HCT116 (cell line): ENCODE measurements at regions not wholly inside any gene's neighbourhood (a gene's known extent, or its start where the extent isn't known, plus 50 kb on each side); places are given as distances from the start of the nearest gene placed in this dataset.

Experiments used
- CEBPB ChIP-seq: IDR thresholded peaks from 2 replicates; pipeline ENCODE4 v1.6.1; 2012; ENCODE audit warnings: low read depth
- EZH2 ChIP-seq: fragments of 200-600 bp; sonication (generic); IDR thresholded peaks from 2 replicates; pipeline ENCODE4 v1.6.1; 2017; ENCODE audit warnings: antibody characterized with exemption, mixed run types
- EZH2phosphoT487 ChIP-seq: fragments of 200-600 bp; IDR thresholded peaks from 2 replicates; pipeline ENCODE4 v1.6.1; 2018; ENCODE audit warnings: antibody characterized with exemption, borderline replicate concordance
- POLR2A ChIP-seq: IDR thresholded peaks from 2 replicates; pipeline ENCODE4 v1.7.0; 2011; ENCODE audit warnings: borderline replicate concordance; ENCODE audit not compliant: insufficient read depth, insufficient read length; ENCODE audit errors: extremely low read depth
- POLR2AphosphoS5 ChIP-seq: IDR thresholded peaks from 2 replicates; pipeline ENCODE4 v1.6.1; 2011; ENCODE audit warnings: mild to moderate bottlenecking, low read depth, low read length, moderate library complexity
- RAD21 ChIP-seq: IDR thresholded peaks from 2 replicates; pipeline ENCODE4 v1.6.1; 2012; ENCODE audit warnings: low read depth, mild to moderate bottlenecking
- SRF ChIP-seq: IDR thresholded peaks from 2 replicates; pipeline ENCODE4 v1.6.1; 2012; ENCODE audit warnings: low read depth
- YY1 ChIP-seq: IDR thresholded peaks from 2 replicates; pipeline ENCODE4 v1.6.1; 2011; ENCODE audit warnings: low read length, low read depth, moderate library complexity, mild to moderate bottlenecking; ENCODE audit not compliant: insufficient replicate concordance; ENCODE audit errors: extremely low read depth
- ZNF274 ChIP-seq: fragments of 200-500 bp; sonication (Bioruptor generic); IDR thresholded peaks from 2 replicates; pipeline ENCODE4 v1.6.1; 2014; ENCODE audit warnings: mild to moderate bottlenecking, low read depth, low read length, inconsistent platforms
- TF ChIP-seq, protein P1 (sequence below), 3 experiments: fragments of 200-600 bp in 1 of 3; sonication (generic) in 1 of 3; IDR thresholded peaks in 2 of 3; conservative IDR thresholded peaks in 1 of 3; 2 replicates each; pipeline ENCODE4 v1.5.1; 2012 to 2017; ENCODE audit warnings: low read depth in 2 of 3, low read length in 2 of 3, antibody characterized with exemption in 1 of 3, borderline replicate concordance in 1 of 3, control low read depth in 1 of 3, mild to moderate bottlenecking in 1 of 3, mixed read lengths in 1 of 3, mixed run types in 1 of 3, moderate library complexity in 1 of 3; ENCODE audit not compliant: insufficient read depth in 1 of 3
- TF ChIP-seq, protein P2 (sequence below): IDR thresholded peaks from 2 replicates; pipeline ENCODE4 v1.6.1; 2011; ENCODE audit warnings: mild to moderate bottlenecking, low read length, moderate library complexity; ENCODE audit not compliant: insufficient replicate concordance; ENCODE audit errors: extremely low read depth
- TF ChIP-seq, protein P3 (sequence below): IDR thresholded peaks from 2 replicates; pipeline ENCODE4 v1.6.1; 2012
- TF ChIP-seq, protein P4 (sequence below): IDR thresholded peaks from 2 replicates; pipeline ENCODE4 v1.6.1; 2012; ENCODE audit warnings: low read depth
- TF ChIP-seq, protein P5 (sequence below): IDR thresholded peaks from 2 replicates; pipeline ENCODE4 v1.6.1; 2012

DNA sequence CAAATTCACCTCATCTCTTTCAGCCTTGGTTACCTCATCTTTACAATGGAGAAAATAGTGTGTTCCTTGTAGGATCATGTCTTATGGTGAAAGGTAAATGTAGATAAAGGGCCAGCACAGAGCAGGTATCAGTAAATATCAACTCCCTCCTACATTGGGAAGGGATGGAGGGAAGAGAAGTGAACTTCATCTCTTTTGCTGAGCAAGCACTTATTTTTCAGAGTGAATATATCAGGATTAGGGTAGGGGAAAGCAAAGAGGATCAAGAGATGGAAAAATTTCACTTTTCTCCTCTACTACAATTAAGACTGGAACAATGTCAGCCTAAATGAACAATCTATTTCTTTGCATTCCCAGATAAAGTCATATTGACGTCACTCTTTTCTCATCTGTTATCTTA lies 193.8 kb upstream of the JUN start:
- TF ChIP-seq, protein P1, sequence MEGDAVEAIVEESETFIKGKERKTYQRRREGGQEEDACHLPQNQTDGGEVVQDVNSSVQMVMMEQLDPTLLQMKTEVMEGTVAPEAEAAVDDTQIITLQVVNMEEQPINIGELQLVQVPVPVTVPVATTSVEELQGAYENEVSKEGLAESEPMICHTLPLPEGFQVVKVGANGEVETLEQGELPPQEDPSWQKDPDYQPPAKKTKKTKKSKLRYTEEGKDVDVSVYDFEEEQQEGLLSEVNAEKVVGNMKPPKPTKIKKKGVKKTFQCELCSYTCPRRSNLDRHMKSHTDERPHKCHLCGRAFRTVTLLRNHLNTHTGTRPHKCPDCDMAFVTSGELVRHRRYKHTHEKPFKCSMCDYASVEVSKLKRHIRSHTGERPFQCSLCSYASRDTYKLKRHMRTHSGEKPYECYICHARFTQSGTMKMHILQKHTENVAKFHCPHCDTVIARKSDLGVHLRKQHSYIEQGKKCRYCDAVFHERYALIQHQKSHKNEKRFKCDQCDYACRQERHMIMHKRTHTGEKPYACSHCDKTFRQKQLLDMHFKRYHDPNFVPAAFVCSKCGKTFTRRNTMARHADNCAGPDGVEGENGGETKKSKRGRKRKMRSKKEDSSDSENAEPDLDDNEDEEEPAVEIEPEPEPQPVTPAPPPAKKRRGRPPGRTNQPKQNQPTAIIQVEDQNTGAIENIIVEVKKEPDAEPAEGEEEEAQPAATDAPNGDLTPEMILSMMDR (IDR thresholded peaks at IDR 0.05 in 2 of 3, conservative IDR thresholded peaks at IDR 0.05 in 1 of 3; ENCODE audit: borderline replicate concordance in 1 of 3, insufficient read depth in 1 of 3, low read depth in 2 of 3, low read length in 2 of 3), result no peak
- TF ChIP-seq, protein P2, sequence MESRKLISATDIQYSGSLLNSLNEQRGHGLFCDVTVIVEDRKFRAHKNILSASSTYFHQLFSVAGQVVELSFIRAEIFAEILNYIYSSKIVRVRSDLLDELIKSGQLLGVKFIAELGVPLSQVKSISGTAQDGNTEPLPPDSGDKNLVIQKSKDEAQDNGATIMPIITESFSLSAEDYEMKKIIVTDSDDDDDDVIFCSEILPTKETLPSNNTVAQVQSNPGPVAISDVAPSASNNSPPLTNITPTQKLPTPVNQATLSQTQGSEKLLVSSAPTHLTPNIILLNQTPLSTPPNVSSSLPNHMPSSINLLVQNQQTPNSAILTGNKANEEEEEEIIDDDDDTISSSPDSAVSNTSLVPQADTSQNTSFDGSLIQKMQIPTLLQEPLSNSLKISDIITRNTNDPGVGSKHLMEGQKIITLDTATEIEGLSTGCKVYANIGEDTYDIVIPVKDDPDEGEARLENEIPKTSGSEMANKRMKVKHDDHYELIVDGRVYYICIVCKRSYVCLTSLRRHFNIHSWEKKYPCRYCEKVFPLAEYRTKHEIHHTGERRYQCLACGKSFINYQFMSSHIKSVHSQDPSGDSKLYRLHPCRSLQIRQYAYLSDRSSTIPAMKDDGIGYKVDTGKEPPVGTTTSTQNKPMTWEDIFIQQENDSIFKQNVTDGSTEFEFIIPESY, result no peak
- TF ChIP-seq EZH2phosphoT487, result no peak
- no peak for TF ChIP-seq ZNF274
- TF ChIP-seq YY1, result no peak
- TF ChIP-seq, protein P3, sequence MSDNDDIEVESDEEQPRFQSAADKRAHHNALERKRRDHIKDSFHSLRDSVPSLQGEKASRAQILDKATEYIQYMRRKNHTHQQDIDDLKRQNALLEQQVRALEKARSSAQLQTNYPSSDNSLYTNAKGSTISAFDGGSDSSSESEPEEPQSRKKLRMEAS, result no peak
- TF ChIP-seq POLR2A, result no peak
- no peak for TF ChIP-seq RAD21
- no peak for TF ChIP-seq CEBPB
- TF ChIP-seq, protein P4, sequence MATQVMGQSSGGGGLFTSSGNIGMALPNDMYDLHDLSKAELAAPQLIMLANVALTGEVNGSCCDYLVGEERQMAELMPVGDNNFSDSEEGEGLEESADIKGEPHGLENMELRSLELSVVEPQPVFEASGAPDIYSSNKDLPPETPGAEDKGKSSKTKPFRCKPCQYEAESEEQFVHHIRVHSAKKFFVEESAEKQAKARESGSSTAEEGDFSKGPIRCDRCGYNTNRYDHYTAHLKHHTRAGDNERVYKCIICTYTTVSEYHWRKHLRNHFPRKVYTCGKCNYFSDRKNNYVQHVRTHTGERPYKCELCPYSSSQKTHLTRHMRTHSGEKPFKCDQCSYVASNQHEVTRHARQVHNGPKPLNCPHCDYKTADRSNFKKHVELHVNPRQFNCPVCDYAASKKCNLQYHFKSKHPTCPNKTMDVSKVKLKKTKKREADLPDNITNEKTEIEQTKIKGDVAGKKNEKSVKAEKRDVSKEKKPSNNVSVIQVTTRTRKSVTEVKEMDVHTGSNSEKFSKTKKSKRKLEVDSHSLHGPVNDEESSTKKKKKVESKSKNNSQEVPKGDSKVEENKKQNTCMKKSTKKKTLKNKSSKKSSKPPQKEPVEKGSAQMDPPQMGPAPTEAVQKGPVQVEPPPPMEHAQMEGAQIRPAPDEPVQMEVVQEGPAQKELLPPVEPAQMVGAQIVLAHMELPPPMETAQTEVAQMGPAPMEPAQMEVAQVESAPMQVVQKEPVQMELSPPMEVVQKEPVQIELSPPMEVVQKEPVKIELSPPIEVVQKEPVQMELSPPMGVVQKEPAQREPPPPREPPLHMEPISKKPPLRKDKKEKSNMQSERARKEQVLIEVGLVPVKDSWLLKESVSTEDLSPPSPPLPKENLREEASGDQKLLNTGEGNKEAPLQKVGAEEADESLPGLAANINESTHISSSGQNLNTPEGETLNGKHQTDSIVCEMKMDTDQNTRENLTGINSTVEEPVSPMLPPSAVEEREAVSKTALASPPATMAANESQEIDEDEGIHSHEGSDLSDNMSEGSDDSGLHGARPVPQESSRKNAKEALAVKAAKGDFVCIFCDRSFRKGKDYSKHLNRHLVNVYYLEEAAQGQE, result no peak
- no peak for TF ChIP-seq EZH2
- TF ChIP-seq POLR2AphosphoS5, result no peak
- TF ChIP-seq, protein P5, sequence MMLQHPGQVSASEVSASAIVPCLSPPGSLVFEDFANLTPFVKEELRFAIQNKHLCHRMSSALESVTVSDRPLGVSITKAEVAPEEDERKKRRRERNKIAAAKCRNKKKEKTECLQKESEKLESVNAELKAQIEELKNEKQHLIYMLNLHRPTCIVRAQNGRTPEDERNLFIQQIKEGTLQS, result no peak
- no peak for TF ChIP-seq SRF
